Keratinocyte (primary cell): ENCODE measurements at regions not wholly inside any gene's neighbourhood (a gene's known extent, or its start where the extent isn't known, plus 50 kb on each side); places are given as distances from the start of the nearest gene placed in this dataset.

Experiments used
- DNase-seq: peaks from one replicate; pipeline ENCODE4 v3.0.0-alpha.2; 2011; ENCODE audit warnings: low read depth, missing footprints, low spot score
- FAIRE-seq: peaks from 2 replicates; lab custom pipeline; 2011; peaks lifted over from hg19 to GRCh38; lab: Jason Lieb, UNC
- H2AFZ ChIP-seq: 2 replicates; pipeline ENCODE4 v1.6.0; 2012; ENCODE audit warnings: low read length, control low read depth, inconsistent platforms; ENCODE audit not compliant: control insufficient read depth
- H3K27ac ChIP-seq: 2 replicates; pipeline ENCODE4 v1.5.1; 2011; ENCODE audit warnings: low read length; ENCODE audit not compliant: control insufficient read depth, insufficient read depth
- H3K27me3 ChIP-seq: 3 replicates; pipeline ENCODE4 v1.6.0; 2011; ENCODE audit warnings: low read length; ENCODE audit not compliant: control insufficient read depth, insufficient read depth; ENCODE audit errors: extremely low read depth
- H3K36me3 ChIP-seq, 2 experiments: 2 replicates in 1 of 2; 3 replicates in 1 of 2; pipeline ENCODE4 v1.5.1; 2011; ENCODE audit warnings: low read length in 2 of 2, mild to moderate bottlenecking in 1 of 2; ENCODE audit not compliant: control insufficient read depth in 2 of 2, insufficient read depth in 2 of 2; ENCODE audit errors: extremely low read depth in 1 of 2
- H3K4me1 ChIP-seq: 3 replicates; pipeline ENCODE4 v1.5.1; 2011; ENCODE audit warnings: low read length; ENCODE audit not compliant: control insufficient read depth, insufficient read depth; ENCODE audit errors: extremely low read depth
- H3K4me2 ChIP-seq: 3 replicates; pipeline ENCODE4 v1.6.0; 2011; ENCODE audit warnings: low read depth, low read length; ENCODE audit not compliant: control insufficient read depth, insufficient read depth; ENCODE audit errors: extremely low read depth
- H3K4me3 ChIP-seq, 3 experiments: fragments of 200-600 bp in 1 of 3; sonication (generic) in 1 of 3; 2 replicates in 2 of 3; 3 replicates in 1 of 3; pipeline ENCODE4 v1.5.1; 2011 to 2016; ENCODE audit warnings: low read length in 3 of 3, mild to moderate bottlenecking in 3 of 3, control low read depth in 2 of 3, inconsistent platforms in 1 of 3, low read depth in 1 of 3, mixed read lengths in 1 of 3, mixed run types in 1 of 3, moderate library complexity in 1 of 3; ENCODE audit not compliant: control insufficient read depth in 2 of 3, insufficient read depth in 2 of 3; ENCODE audit errors: extremely low read depth in 1 of 3
- H3K79me2 ChIP-seq: 2 replicates; pipeline ENCODE4 v1.6.0; 2012; ENCODE audit warnings: low read length; ENCODE audit not compliant: control insufficient read depth, insufficient read depth
- H3K9ac ChIP-seq: 3 replicates; pipeline ENCODE4 v1.6.0; 2011; ENCODE audit warnings: low read length; ENCODE audit not compliant: control insufficient read depth, insufficient read depth; ENCODE audit errors: extremely low read depth
- H3K9me1 ChIP-seq: 3 replicates; pipeline ENCODE4 v1.6.0; 2011; ENCODE audit warnings: low read length; ENCODE audit not compliant: control insufficient read depth, insufficient read depth; ENCODE audit errors: extremely low read depth
- H3K9me3 ChIP-seq: 2 replicates; pipeline ENCODE4 v1.5.1; 2012; ENCODE audit warnings: low read depth, low read length; ENCODE audit not compliant: control insufficient read depth
- H4K20me1 ChIP-seq: 3 replicates; pipeline ENCODE4 v1.6.0; 2011; ENCODE audit warnings: low read length; ENCODE audit not compliant: control insufficient read depth, insufficient read depth; ENCODE audit errors: extremely low read depth
- EZH2 ChIP-seq: IDR thresholded peaks from one replicate; pipeline ENCODE4 v1.6.1; 2012; ENCODE audit warnings: inconsistent platforms, mild to moderate bottlenecking, low read length, moderate library complexity
- dilution Hi-C: fragments of 300-500 bp; cut with MboI; formaldehyde crosslinking; loops from one replicate; pipeline ENCODE4 v1.7.0; 2020; ENCODE audit warnings: low sequenced_read_pairs; ENCODE audit not compliant: extremely low pct_ligation_motif_present
- TF ChIP-seq, protein P1 (sequence below), 3 experiments: IDR thresholded peaks in 1 of 3; conservative IDR thresholded peaks in 1 of 3; optimal IDR thresholded peaks in 1 of 3; 2 replicates in 2 of 3; 3 replicates in 1 of 3; pipeline versions ENCODE3 to v1.5.1; 2011; ENCODE audit warnings: low read length in 3 of 3, mild to moderate bottlenecking in 3 of 3, moderate library complexity in 2 of 3, control low read depth in 1 of 3, inconsistent platforms in 1 of 3; ENCODE audit not compliant: insufficient read depth in 2 of 3; ENCODE audit errors: extremely low read depth in 1 of 3

DNA sequence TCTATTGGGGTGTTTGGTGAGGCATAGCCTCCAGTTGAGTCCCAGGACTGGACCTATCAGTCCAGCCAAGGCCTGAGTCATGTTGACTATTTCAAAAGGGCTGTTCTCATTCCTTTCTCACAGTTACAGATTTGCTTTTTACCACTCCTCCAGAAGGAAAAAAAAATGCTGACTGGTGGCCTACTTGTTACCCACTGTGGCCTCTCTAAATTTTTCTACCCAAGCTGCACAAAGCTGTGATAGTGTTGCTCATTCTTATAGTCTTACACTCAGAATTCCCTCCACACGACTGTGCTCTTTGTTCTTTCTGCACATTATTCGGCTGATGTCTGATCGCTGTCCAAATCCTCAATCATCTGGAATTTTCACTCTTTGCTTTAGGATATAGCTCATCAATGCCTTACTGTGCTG lies 1142.2 kb downstream of the IGSF11 start:
- no peaks in the 10 kb centered on the region for H3K4me1 ChIP-seq
- H3K9me3 ChIP-seq, result no peaks in the 10 kb centered on the region
- no peaks in the 10 kb centered on the region for H3K79me2 ChIP-seq
- H3K36me3 ChIP-seq, result no peaks in the 10 kb centered on the region
- DNase-seq, result no peak
- no peak overlapping the region for H3K9ac ChIP-seq
- H3K9me1 ChIP-seq, result no peaks in the 10 kb centered on the region
- no peak overlapping the region for H3K4me3 ChIP-seq
- dilution Hi-C loops, result no loop called here
- no peaks in the 10 kb centered on the region for H3K27me3 ChIP-seq
- no peak overlapping the region for H3K27ac ChIP-seq
- H4K20me1 ChIP-seq, result no peaks in the 10 kb centered on the region
- TF ChIP-seq EZH2, result no peak
- TF ChIP-seq, protein P1, sequence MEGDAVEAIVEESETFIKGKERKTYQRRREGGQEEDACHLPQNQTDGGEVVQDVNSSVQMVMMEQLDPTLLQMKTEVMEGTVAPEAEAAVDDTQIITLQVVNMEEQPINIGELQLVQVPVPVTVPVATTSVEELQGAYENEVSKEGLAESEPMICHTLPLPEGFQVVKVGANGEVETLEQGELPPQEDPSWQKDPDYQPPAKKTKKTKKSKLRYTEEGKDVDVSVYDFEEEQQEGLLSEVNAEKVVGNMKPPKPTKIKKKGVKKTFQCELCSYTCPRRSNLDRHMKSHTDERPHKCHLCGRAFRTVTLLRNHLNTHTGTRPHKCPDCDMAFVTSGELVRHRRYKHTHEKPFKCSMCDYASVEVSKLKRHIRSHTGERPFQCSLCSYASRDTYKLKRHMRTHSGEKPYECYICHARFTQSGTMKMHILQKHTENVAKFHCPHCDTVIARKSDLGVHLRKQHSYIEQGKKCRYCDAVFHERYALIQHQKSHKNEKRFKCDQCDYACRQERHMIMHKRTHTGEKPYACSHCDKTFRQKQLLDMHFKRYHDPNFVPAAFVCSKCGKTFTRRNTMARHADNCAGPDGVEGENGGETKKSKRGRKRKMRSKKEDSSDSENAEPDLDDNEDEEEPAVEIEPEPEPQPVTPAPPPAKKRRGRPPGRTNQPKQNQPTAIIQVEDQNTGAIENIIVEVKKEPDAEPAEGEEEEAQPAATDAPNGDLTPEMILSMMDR (optimal IDR thresholded peaks at IDR 0.05 in 1 of 3, IDR thresholded peaks at IDR 0.05 in 1 of 3, conservative IDR thresholded peaks at IDR 0.05 in 1 of 3; ENCODE audit: extremely low read depth in 1 of 3, insufficient read depth in 2 of 3, low read length in 3 of 3), result no peak
- no peak for FAIRE-seq
- no peak overlapping the region for H3K4me2 ChIP-seq
- H2AFZ ChIP-seq, result no peak overlapping the region

DNA sequence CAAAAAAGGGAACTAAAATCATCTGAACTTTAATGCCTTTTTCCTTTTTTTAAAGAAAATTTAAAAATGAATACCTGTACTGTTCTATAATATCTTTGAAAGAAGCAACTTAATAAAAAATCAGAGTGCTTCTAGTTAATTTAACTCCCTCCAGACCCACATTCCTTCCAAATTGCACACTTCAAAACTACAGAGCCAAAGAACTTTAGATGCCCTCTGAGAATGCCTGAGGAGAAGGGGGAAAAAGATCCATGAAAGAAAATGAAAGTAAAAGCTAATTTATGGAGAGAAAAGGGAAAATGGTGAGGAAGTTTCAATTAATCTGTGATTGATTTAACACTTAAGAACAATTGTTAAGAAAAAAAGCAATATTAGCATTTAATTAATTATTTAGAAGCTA lies 1141.6 kb downstream of the IGSF11 start:
- H4K20me1 ChIP-seq, result no peaks in the 10 kb centered on the region

More for the DNA sequence above, 1141.6 kb downstream of the IGSF11 start:
- TF ChIP-seq EZH2, result no peak
- TF ChIP-seq, protein P1 (optimal IDR thresholded peaks at IDR 0.05 in 1 of 3, IDR thresholded peaks at IDR 0.05 in 1 of 3, conservative IDR thresholded peaks at IDR 0.05 in 1 of 3; ENCODE audit: extremely low read depth in 1 of 3, insufficient read depth in 2 of 3, low read length in 3 of 3), result no peak
- Histone ChIP-seq H3K4me2 (no peak overlapping the region), H3K4me1 (no peaks in the 10 kb centered on the region), H3K36me3 (no peaks in the 10 kb centered on the region), H3K9me3 (no peaks in the 10 kb centered on the region), H3K9ac (no peak overlapping the region), H3K4me3 (no peak overlapping the region), H3K27ac (no peak overlapping the region), H2AFZ (no peak overlapping the region), H3K9me1 (no peaks in the 10 kb centered on the region), H3K27me3 (no peaks in the 10 kb centered on the region), H3K79me2 (no peaks in the 10 kb centered on the region)
- FAIRE-seq (no peak), DNase-seq (no peak)
- dilution Hi-C loops, result no loop called here
